Common myeloid progenitor, CD34-positive (primary cell): ENCODE measurements at regions not wholly inside any gene's neighbourhood (a gene's known extent, or its start where the extent isn't known, plus 50 kb on each side); places are given as distances from the start of the nearest gene placed in this dataset.
A peak's percentile ranks its signal among the peaks of the same experiment; 100 is the strongest.

ENCODE experiments used
- CTCF ChIA-PET: fragments of 350-600 bp; sonication (Branson Sonifier 250); formaldehyde crosslinking; loops from one replicate; lab custom pipeline; 2021; ENCODE audit warnings: antibody characterized with exemption; lab: Charles Lee
- POLR2A ChIA-PET: fragments of 350-600 bp; sonication (Branson Sonifier 250); formaldehyde crosslinking; loops from one replicate; lab custom pipeline; 2021; ENCODE audit warnings: antibody characterized with exemption; lab: Charles Lee
- DNase-seq, 3 donors: peaks; one replicate each; pipeline versions ENCODE4 v3.0.0 to v3.0.0-alpha.2; 2013
- H3K27ac ChIP-seq, 2 experiments: 1 replicate in 1 of 2; 2 replicates in 1 of 2; pipeline ENCODE4 v1.7.0; 2013; ENCODE audit warnings: inconsistent platforms in 2 of 2, low read length in 2 of 2, mild to moderate bottlenecking in 2 of 2, low read depth in 1 of 2, moderate library complexity in 1 of 2; ENCODE audit not compliant: severe bottlenecking in 2 of 2, insufficient read depth in 1 of 2, poor library complexity in 1 of 2
- H3K27me3 ChIP-seq, 5 experiments: replicated peaks in 2 of 5; 1 replicate in 3 of 5; 2 replicates in 2 of 5; pipeline versions ENCODE4 v1.6.1 to v1.7.0; 2013; ENCODE audit warnings: low read length in 4 of 5, mild to moderate bottlenecking in 2 of 5, moderate library complexity in 2 of 5, inconsistent platforms in 1 of 5; ENCODE audit not compliant: insufficient read depth in 5 of 5, control insufficient read depth in 4 of 5
- H3K36me3 ChIP-seq, 4 experiments: 1 replicate in 2 of 4; 2 replicates in 2 of 4; pipeline versions ENCODE4 v1.6.1 to v1.7.0; 2013; ENCODE audit warnings: low read length in 3 of 4, control low read depth in 1 of 4, mild to moderate bottlenecking in 1 of 4; ENCODE audit not compliant: control insufficient read depth in 4 of 4, insufficient read depth in 4 of 4
- H3K4me1 ChIP-seq, 4 experiments: 1 replicate in 3 of 4; 2 replicates in 1 of 4; pipeline versions ENCODE4 v1.6.1 to v1.7.1; 2013; ENCODE audit warnings: low read length in 3 of 4, mild to moderate bottlenecking in 3 of 4, control low read depth in 1 of 4, inconsistent platforms in 1 of 4, moderate library complexity in 1 of 4; ENCODE audit not compliant: control insufficient read depth in 4 of 4, insufficient read depth in 4 of 4; ENCODE audit errors: control extremely low read depth in 1 of 4
- H3K4me3 ChIP-seq, 7 experiments: 1 replicate in 4 of 7; 2 replicates in 3 of 7; pipeline versions ENCODE4 v1.5.1 to v1.7.0; 2013; ENCODE audit warnings: mild to moderate bottlenecking in 7 of 7, low read length in 6 of 7, moderate library complexity in 6 of 7, inconsistent platforms in 2 of 7, low read depth in 2 of 7, control low read depth in 1 of 7; ENCODE audit not compliant: insufficient read depth in 4 of 7, control insufficient read depth in 1 of 7; ENCODE audit errors: extremely low read depth in 1 of 7
- H3K9me3 ChIP-seq, 5 experiments: 1 replicate in 4 of 5; 2 replicates in 1 of 5; pipeline versions ENCODE4 v1.6.1 to v1.7.1; 2013; ENCODE audit warnings: low read length in 4 of 5, mild to moderate bottlenecking in 2 of 5, inconsistent platforms in 1 of 5, low read depth in 1 of 5, moderate library complexity in 1 of 5; ENCODE audit not compliant: control insufficient read depth in 4 of 5, insufficient read depth in 2 of 5; ENCODE audit errors: control extremely low read depth in 1 of 5
- WGBS: methylation state at CpG from one replicate; pipeline ENCODE4 v1.1.5; 2013; ENCODE audit not compliant: insufficient coverage; 5-methylcytosine and 5-hydroxymethylcytosine counted together

- no peak overlapping the region for H3K27ac ChIP-seq
- H3K27me3 ChIP-seq: no peaks in the 10 kb centered on the region
- no peak overlapping the region for H3K4me3 ChIP-seq
- no peaks in the 10 kb centered on the region for H3K9me3 ChIP-seq
- peaks cover 0 to 16% (median 6%) of the 10 kb centered on the region in 4 experiments for H3K4me1 ChIP-seq
- H3K36me3 ChIP-seq: no peaks in the 10 kb centered on the region
- 98% methylated on average over 14 of the region's 14 CpGs for WGBS
- ChIA-PET POLR2A (interaction anchor here (0.7 kb wide), 1 partner anchor 31 kb away, joined by 3 read pairs; no protein-coding TSS in a partner anchor), CTCF (interaction anchor here (0.6 to 2.2 kb wide), 3 partner anchors 7 to 38 kb away, joined by 3 to 6 read pairs (median 3); no protein-coding TSS in a partner anchor)
- no peak for DNase-seq
Observed at GRCh38 chr15:66900586-66901310, 164.7 kb upstream of the SMAD3 start.

GRCh38 chr15:66901336-66902100 lies 163.9 kb upstream of the SMAD3 start:
- Histone ChIP-seq H3K36me3 (no peaks in the 10 kb centered on the region), H3K9me3 (no peaks in the 10 kb centered on the region), H3K27me3 (no peaks in the 10 kb centered on the region), H3K4me3 (no peak overlapping the region), H3K27ac (no peak overlapping the region), H3K4me1 (peaks cover 0 to 19% (median 6%) of the 10 kb centered on the region in 4 experiments)
- DNase-seq: peak in 1 of 3 donors; percentile 38
- WGBS: 100% methylated on average over 1 of the region's 6 CpGs
- ChIA-PET POLR2A (no interaction called here), CTCF (interaction anchor here (0.6 to 0.9 kb wide), 2 partner anchors 20 to 321 kb away, joined by 3 to 4 read pairs; no protein-coding TSS in a partner anchor)

- Histone ChIP-seq H3K36me3 (no peaks in the 10 kb centered on the region), H3K27me3 (no peaks in the 10 kb centered on the region), H3K4me3 (no peak overlapping the region), H3K9me3 (no peaks in the 10 kb centered on the region), H3K4me1 (peaks cover 2 to 43% (median 28%) of the 10 kb centered on the region in 4 experiments), H3K27ac (no peak overlapping the region)
- CTCF ChIA-PET: no interaction called here
- 83% methylated on average over 1 of the region's 2 CpGs for WGBS
- no peak for DNase-seq
- POLR2A ChIA-PET: no interaction called here
Observed at GRCh38 chr15:66905185-66905584, 160.2 kb upstream of the SMAD3 start.

DNA sequence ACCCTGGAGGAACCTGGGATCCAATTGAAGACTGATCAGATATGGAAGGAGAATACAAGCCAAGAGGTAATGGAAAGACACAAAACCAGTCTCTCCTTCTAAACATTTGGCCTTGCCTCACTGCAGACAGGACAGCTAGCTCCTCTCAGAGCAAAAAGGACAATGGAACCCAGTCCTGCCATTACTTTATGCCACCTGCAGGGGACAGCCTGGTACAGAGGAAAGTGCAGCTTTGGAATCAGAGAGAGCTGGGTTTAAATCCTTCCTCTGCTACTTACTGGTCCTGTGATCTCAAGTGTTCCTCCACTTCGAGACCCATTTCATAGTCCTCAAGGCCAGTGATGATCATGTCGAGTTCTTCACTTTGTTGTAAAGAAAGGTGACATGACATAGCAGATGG lies 159.4 kb upstream of the SMAD3 start:
- H3K4me1 ChIP-seq: peaks cover 2 to 46% (median 28%) of the 10 kb centered on the region in 4 experiments
- H3K9me3 ChIP-seq: no peaks in the 10 kb centered on the region
- no peak overlapping the region for H3K27ac ChIP-seq
- DNase-seq: no peak
- no peak overlapping the region for H3K4me3 ChIP-seq
- no peaks in the 10 kb centered on the region for H3K27me3 ChIP-seq
- WGBS: 100% methylated on average over 1 of the region's 2 CpGs
- POLR2A ChIA-PET: no interaction called here
- CTCF ChIA-PET: no interaction called here
- H3K36me3 ChIP-seq: no peaks in the 10 kb centered on the region

GRCh38 chr15:66906668-66907614 lies 158.5 kb upstream of the SMAD3 start:
- Histone ChIP-seq H3K27ac (peak overlapping the region in 1 of 2 experiments; percentile 36), H3K36me3 (no peaks in the 10 kb centered on the region), H3K9me3 (no peaks in the 10 kb centered on the region), H3K4me1 (peaks cover 2 to 49% (median 24%) of the 10 kb centered on the region in 4 experiments), H3K4me3 (no peak overlapping the region), H3K27me3 (no peaks in the 10 kb centered on the region)
- no peak for DNase-seq
- POLR2A ChIA-PET: interaction anchor here (0.6 kb wide), 1 partner anchor 15 kb away, joined by 4 read pairs; no protein-coding TSS in a partner anchor
- CTCF ChIA-PET: interaction anchor here (1.1 to 2.5 kb wide), 5 partner anchors 7 to 100 kb away, joined by 3 to 14 read pairs (median 6); no protein-coding TSS in a partner anchor
- 100% methylated on average over 11 of the region's 18 CpGs for WGBS

DNA sequence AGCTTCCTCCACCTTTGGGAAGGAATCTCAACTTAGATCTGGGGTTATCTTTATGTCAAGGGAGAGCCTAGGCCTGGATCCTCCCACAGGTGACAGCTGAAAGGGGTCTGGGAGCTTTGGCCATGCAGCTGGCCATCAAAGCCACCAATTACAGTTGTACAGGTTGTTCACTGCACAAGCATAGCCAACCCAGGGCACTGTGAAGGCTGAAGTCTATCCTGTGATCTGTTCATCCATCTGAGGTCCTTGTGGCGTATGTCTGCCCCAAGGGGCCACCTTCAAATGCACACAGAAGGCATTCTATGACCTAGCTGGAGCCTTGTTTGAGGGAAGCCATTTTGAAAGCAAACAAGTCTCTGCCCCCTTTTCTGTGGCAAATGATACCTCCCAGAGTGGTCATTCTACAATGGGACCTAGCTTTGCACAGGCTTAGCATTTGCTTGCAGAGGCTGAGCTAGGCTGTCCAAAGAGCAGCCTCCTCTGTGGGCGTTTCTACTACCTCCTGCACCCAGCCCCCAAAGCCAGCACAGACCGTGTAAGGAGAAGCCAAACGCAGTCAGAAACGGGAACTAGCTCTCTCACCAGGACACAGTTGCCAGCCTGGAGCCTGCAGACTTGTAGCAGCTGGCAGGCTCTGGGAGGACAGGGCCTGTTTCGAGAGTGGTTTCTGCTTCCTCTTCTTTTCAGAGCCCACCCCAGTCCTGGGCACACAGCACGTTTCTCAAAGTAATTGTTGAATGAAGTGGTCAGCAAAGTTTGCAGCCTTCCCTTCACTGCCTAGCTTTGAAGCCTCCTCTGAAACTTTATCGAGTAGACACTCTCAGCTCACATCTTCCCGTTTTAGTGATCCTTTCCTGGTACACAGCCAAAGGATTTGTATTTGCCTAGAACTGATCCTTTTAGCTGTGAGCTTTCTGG lies 157.3 kb upstream of the SMAD3 start:
- ChIA-PET CTCF (interaction anchor here (0.7 to 2.5 kb wide), 10 partner anchors 8 to 254 kb away, joined by 3 to 14 read pairs (median 4); no protein-coding TSS in a partner anchor), POLR2A (no interaction called here)
- Histone ChIP-seq H3K36me3 (no peaks in the 10 kb centered on the region), H3K27ac (peak overlapping the region in 1 of 2 experiments; percentile 36), H3K4me3 (peak overlapping the region in 2 of 7 experiments; percentile 21 to 32), H3K27me3 (no peaks in the 10 kb centered on the region), H3K4me1 (peaks cover 2 to 58% (median 29%) of the 10 kb centered on the region in 4 experiments), H3K9me3 (no peaks in the 10 kb centered on the region)
- peak; percentile 71 to 96 (median 94) for DNase-seq
- 16% methylated on average over 7 of the region's 9 CpGs for WGBS
